Gastroesophageal sphincter (tissue), 4 donors: ENCODE measurements at regions not wholly inside any gene's neighbourhood (a gene's known extent, or its start where the extent isn't known, plus 50 kb on each side); places are given as distances from the start of the nearest gene placed in this dataset.

Experiments
- ATAC-seq: fragments of 150-250 bp; one replicate; pipeline ENCODE4 v1.9.1; 2016; ENCODE audit warnings: mild to moderate bottlenecking, moderate library complexity
- H3K27ac ChIP-seq, 4 donors: fragments of 200-600 bp; sonication (generic) in 3 of 4; 1 replicate in 3 of 4; 2 replicates in 1 of 4; pipeline ENCODE4 v1.5.1; 2016 to 2019
- H3K27me3 ChIP-seq: fragments of 200-600 bp; sonication (generic); one replicate; pipeline ENCODE4 v1.5.1; 2019
- H3K36me3 ChIP-seq, 2 donors: fragments of 200-600 bp; sonication (generic); one replicate each; pipeline ENCODE4 v1.5.1; 2019; ENCODE audit warnings: control low read depth in 1 of 2
- H3K4me1 ChIP-seq, 3 donors: fragments of 200-600 bp; sonication (generic); 1 replicate in 2 of 3; 2 replicates in 1 of 3; pipeline ENCODE4 v1.5.1; 2016 to 2019; ENCODE audit warnings: control low read depth in 2 of 3
- H3K4me3 ChIP-seq, 2 donors: fragments of 200-600 bp; sonication (generic); one replicate each; pipeline ENCODE4 v1.5.1; 2019; ENCODE audit warnings: mild to moderate bottlenecking in 1 of 2, moderate library complexity in 1 of 2
- H3K9me3 ChIP-seq, 3 donors: fragments of 200-600 bp; sonication (generic); one replicate each; pipeline ENCODE4 v1.5.1; 2017 to 2019; ENCODE audit warnings: control low read depth in 2 of 3
- CTCF ChIP-seq, 4 experiments: fragments of 200-600 bp in 2 of 4; fragments of 450-650 bp in 2 of 4; sonication (generic) in 1 of 4; IDR thresholded peaks; one replicate each; pipeline ENCODE4 v1.5.1; 2017 to 2019; ENCODE audit warnings: antibody characterized with exemption in 4 of 4, mild to moderate bottlenecking in 2 of 4, moderate library complexity in 2 of 4
- EP300 ChIP-seq: sonication (generic); formaldehyde crosslinking; IDR thresholded peaks from one replicate; pipeline ENCODE4 v1.6.1; 2017; ENCODE audit warnings: antibody characterized with exemption, mild to moderate bottlenecking
- POLR2A ChIP-seq, 2 donors: fragments of 450-650 bp; IDR thresholded peaks; one replicate each; pipeline ENCODE4 v1.6.1; 2017; ENCODE audit warnings: antibody characterized with exemption in 2 of 2, mild to moderate bottlenecking in 2 of 2, moderate library complexity in 1 of 2
- POLR2AphosphoS5 ChIP-seq: sonication (generic); formaldehyde crosslinking; IDR thresholded peaks from one replicate; pipeline ENCODE4 v1.6.1; 2017; ENCODE audit warnings: antibody characterized with exemption
- WGBS, 2 donors: methylation state at CpG; one replicate each; pipeline ENCODE4 v1.1.5; 2018; ENCODE audit warnings: low coverage in 1 of 2; 5-methylcytosine and 5-hydroxymethylcytosine counted together

- Histone ChIP-seq H3K27ac (no peak overlapping the region), H3K4me3 (no peak overlapping the region), H3K36me3 (no peaks in the 10 kb centered on the region), H3K9me3 (no peaks in the 10 kb centered on the region), H3K27me3 (no peaks in the 10 kb centered on the region), H3K4me1 (peaks cover 0 to 19% (median 4%) of the 10 kb centered on the region in 3 donors)
- TF ChIP-seq POLR2A (IDR thresholded peaks at IDR 0.05) (no peak), EP300 (no peak), CTCF (IDR thresholded peaks at IDR 0.05) (no peak), POLR2AphosphoS5 (no peak)
- ATAC-seq = no peak
- WGBS, 2 donors = 67 to 74% methylated on average over 1 of the region's 1 CpG
Measured at GRCh38 chr7:111591-111990, 80.8 kb upstream of the FAM20C start.

- TF ChIP-seq POLR2A (IDR thresholded peaks at IDR 0.05) (no peak), CTCF (IDR thresholded peaks at IDR 0.05) (no peak), POLR2AphosphoS5 (no peak), EP300 (no peak)
- no peaks in the 10 kb centered on the region for H3K9me3 ChIP-seq
- H3K4me1 ChIP-seq = peaks cover 0 to 20% (median 4%) of the 10 kb centered on the region in 3 donors
- WGBS, 2 donors = 81 to 83% methylated on average over 5 of the region's 5 CpGs
- ATAC-seq = no peak
- H3K27ac ChIP-seq = no peak overlapping the region
- H3K27me3 ChIP-seq = no peaks in the 10 kb centered on the region
- H3K36me3 ChIP-seq = no peaks in the 10 kb centered on the region
- H3K4me3 ChIP-seq = no peak overlapping the region
Measured at GRCh38 chr7:112881-113280, 79.5 kb upstream of the FAM20C start.

GRCh38 chr7:115274-115911 is 77.0 kb upstream of the FAM20C start:
- TF ChIP-seq POLR2A (IDR thresholded peaks at IDR 0.05) (no peak), CTCF (IDR thresholded peaks at IDR 0.05) (no peak), POLR2AphosphoS5 (peak; percentile 59)
- WGBS, 2 donors = 46 to 79% methylated on average over 5 to 11 of the region's 12 CpGs
- H3K27me3 ChIP-seq = no peaks in the 10 kb centered on the region
- no peaks in the 10 kb centered on the region for H3K36me3 ChIP-seq
- no peaks in the 10 kb centered on the region for H3K9me3 ChIP-seq
- H3K27ac ChIP-seq = peak overlapping the region in 2 of 4 donors; percentile 30 to 60
- peaks cover 0 to 39% (median 8%) of the 10 kb centered on the region in 3 donors for H3K4me1 ChIP-seq
- H3K4me3 ChIP-seq = no peak overlapping the region
- ATAC-seq = peak; percentile 64

GRCh38 chr7:116188-116981 is 76.0 kb upstream of the FAM20C start:
- TF ChIP-seq CTCF (IDR thresholded peaks at IDR 0.05) (no peak), EP300 (no peak), POLR2A (IDR thresholded peaks at IDR 0.05) (no peak), POLR2AphosphoS5 (no peak)
- WGBS, 2 donors = 97 to 100% methylated on average over 3 to 18 of the region's 19 CpGs
- Histone ChIP-seq H3K9me3 (no peaks in the 10 kb centered on the region), H3K4me1 (peaks cover 0 to 44% (median 8%) of the 10 kb centered on the region in 3 donors), H3K36me3 (no peaks in the 10 kb centered on the region), H3K27me3 (no peaks in the 10 kb centered on the region), H3K27ac (peak overlapping the region in 2 of 4 donors; percentile 38 to 60), H3K4me3 (no peak overlapping the region)
- no peak for ATAC-seq
